GM20000 (cell line): ENCODE measurements at regions not wholly inside any gene's neighbourhood (a gene's known extent, or its start where the extent isn't known, plus 50 kb on each side); places are given as distances from the start of the nearest gene placed in this dataset.

Experiments
- DNase-seq: peaks from one replicate; pipeline ENCODE4 v3.0.0; 2012; ENCODE audit warnings: low spot score
- TF ChIP-seq, protein P1 (sequence below): IDR thresholded peaks from 2 replicates; pipeline ENCODE4 v1.5.1; 2012; ENCODE audit warnings: mild to moderate bottlenecking, control low read depth; ENCODE audit errors: extremely low read depth, missing control alignments

GRCh38 chr1:220409771-220410595, 118.0 kb upstream of the MARK1 start:
- no peak for DNase-seq
- TF ChIP-seq, protein P1, sequence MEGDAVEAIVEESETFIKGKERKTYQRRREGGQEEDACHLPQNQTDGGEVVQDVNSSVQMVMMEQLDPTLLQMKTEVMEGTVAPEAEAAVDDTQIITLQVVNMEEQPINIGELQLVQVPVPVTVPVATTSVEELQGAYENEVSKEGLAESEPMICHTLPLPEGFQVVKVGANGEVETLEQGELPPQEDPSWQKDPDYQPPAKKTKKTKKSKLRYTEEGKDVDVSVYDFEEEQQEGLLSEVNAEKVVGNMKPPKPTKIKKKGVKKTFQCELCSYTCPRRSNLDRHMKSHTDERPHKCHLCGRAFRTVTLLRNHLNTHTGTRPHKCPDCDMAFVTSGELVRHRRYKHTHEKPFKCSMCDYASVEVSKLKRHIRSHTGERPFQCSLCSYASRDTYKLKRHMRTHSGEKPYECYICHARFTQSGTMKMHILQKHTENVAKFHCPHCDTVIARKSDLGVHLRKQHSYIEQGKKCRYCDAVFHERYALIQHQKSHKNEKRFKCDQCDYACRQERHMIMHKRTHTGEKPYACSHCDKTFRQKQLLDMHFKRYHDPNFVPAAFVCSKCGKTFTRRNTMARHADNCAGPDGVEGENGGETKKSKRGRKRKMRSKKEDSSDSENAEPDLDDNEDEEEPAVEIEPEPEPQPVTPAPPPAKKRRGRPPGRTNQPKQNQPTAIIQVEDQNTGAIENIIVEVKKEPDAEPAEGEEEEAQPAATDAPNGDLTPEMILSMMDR = no peak

DNA sequence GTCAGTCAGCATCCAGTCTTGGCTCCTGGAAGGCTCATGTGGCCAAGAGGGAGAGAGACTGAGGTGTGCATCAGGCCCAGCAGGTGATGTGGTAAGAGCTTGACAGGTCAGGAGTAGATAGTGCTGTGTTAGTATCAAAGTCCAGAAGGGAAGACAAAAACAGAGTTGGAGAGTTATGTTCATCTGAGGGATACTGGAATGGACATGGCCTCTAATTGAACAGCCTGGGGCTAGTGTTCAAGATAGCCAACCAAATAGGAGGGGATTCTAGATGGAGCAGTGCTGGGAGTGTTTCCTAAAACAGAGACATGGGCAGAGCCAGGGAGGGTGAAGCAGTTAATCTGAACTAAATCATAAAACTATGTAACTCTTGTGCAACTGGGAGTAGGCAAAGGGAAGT, 120.7 kb upstream of the MARK1 start:
- no peak for DNase-seq
- TF ChIP-seq, protein P1 = no peak

GRCh38 chr1:220398238-220398637, 126.0 kb upstream of the RAB3GAP2 start:
- TF ChIP-seq, protein P1 = no peak
- DNase-seq = no peak

- DNase-seq = no peak
- TF ChIP-seq, protein P1 = no peak
These were observed 119.2 kb upstream of the RAB3GAP2 start for GRCh38 chr1:220391491-220391890.

DNA sequence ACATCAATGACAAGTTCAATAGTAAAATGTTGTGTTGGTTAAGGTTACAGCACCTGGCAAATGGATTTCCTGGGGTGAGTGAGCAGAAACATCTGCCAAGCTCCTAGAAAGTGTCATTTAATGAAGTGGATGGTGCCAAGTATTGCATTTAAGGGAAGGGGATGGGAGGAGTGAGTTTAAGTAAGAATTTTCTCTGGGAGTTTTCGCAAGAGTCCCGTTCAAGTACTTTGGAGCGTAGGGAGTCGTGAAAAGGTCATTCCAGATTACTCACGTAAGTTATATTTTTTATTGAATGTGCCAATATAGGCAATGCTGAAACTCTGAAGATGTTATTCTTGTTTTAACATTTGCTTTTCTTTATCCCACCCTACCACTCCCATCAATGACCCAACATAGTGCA, 117.4 kb upstream of the RAB3GAP2 start:
- TF ChIP-seq, protein P1 = no peak

DNA sequence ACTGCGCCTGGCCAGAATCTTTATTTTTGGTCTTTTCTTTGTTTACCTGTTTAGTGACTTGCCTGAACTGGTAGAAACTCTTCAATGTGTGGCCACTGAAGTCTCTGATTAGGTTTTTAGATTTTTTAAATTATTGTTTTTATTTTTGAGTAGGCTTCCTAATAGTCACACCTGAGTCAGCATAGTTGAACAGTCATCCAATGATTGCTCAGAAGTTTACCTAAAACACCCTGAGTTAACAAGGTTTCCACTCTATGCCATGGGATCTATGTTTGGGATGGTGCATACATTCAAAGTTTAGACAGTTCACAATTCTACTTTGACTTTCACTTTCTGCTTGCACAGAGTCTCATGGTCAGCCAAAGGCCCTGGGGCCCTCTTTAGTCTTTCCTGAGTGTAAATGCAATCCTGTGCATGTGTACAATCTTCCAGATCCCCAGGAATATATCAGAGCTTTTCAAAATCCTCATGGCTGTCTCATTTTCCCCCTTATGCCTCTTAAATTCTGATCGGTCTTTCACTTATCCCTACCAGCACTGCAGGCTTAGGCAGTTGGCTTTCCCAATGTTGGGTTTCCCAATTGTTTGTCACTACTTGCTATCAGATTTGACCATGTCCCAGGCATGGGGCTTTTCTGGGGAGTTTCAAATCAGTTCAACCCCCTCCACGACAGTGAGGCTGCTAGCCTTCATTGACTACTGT, 114.4 kb upstream of the RAB3GAP2 start:
- DNase-seq = no peak
- TF ChIP-seq, protein P1 = no peak

More for the DNA sequence above, 117.4 kb upstream of the RAB3GAP2 start:
- no peak for DNase-seq

- DNase-seq = no peak
- TF ChIP-seq, protein P1 = no peak
These were observed 112.9 kb upstream of the RAB3GAP2 start for GRCh38 chr1:220385158-220385557.
